ENCODE measurements at regions not wholly inside any gene's neighbourhood (a gene's known extent, or its start where the extent isn't known, plus 50 kb on each side); places are given as distances from the start of the nearest gene placed in this dataset.

GRCh38 chr4:159743971-159744370 is 641.1 kb downstream of the RAPGEF2 start:
- WGBS (ENCODE audit: missing lambda C conversion rate) = 8% methylated on average over 2 of the region's 2 CpGs
- no peaks in the 10 kb centered on the region for H3K4me1 ChIP-seq
- no peaks in the 10 kb centered on the region for H3K9me3 ChIP-seq
- ChIA-PET POLR2A (no interaction called here), CTCF (no interaction called here)
- DNase-seq (ENCODE audit: low read depth in 1 of 2, low spot score in 1 of 2) (no peak), ATAC-seq (no peak), FAIRE-seq (no peak)
- TF ChIP-seq TP53 (CRISPR knock-in tag; IDR thresholded peaks at IDR 0.05) (no peak), CHD2 (IDR thresholded peaks at IDR 0.05; ENCODE audit: low read length, partially characterized antibody) (no peak), HOXB5 (CRISPR knock-in tag; IDR thresholded peaks at IDR 0.05) (no peak), ESRRA (IDR thresholded peaks at IDR 0.05; ENCODE audit: borderline replicate concordance, low read length) (no peak)
- no peak overlapping the region for H3K4me3 ChIP-seq
- H3K27ac ChIP-seq = no peak overlapping the region
- no peak overlapping the region for H3K4me2 ChIP-seq

- TF ChIP-seq NFE2L2 (conservative IDR thresholded peaks at IDR 0.05; ENCODE audit: low read length) (no peak), ATOH8 (CRISPR knock-in tag; IDR thresholded peaks at IDR 0.05; ENCODE audit: low read depth) (no peak), TFCP2L1 (CRISPR knock-in tag; IDR thresholded peaks at IDR 0.05) (no peak), MAZ (IDR thresholded peaks at IDR 0.05; ENCODE audit: borderline replicate concordance, low read depth, low read length) (no peak), USF2 (IDR thresholded peaks at IDR 0.05) (no peak), RARB (CRISPR knock-in tag; IDR thresholded peaks at IDR 0.05) (no peak), FOSL2 (IDR thresholded peaks at IDR 0.05) (no peak), FOSL2 (CRISPR knock-in tag; IDR thresholded peaks at IDR 0.05) (no peak), RCOR1 (IDR thresholded peaks at IDR 0.05; ENCODE audit: low read depth, low read length) (no peak), CHD2 (IDR thresholded peaks at IDR 0.05; ENCODE audit: low read length, partially characterized antibody) (no peak), PHF8 (IDR thresholded peaks at IDR 0.05; ENCODE audit: borderline replicate concordance, low read depth) (no peak), ZC3H11A (IDR thresholded peaks at IDR 0.05) (no peak), MAFK (IDR thresholded peaks at IDR 0.05; ENCODE audit: partially characterized antibody) (no peak)
- no peak for ATAC-seq
- ChIA-PET POLR2A (no interaction called here), CTCF (interaction anchor here (0.8 kb wide), 1 partner anchor 262 kb away, joined by 3 read pairs; no protein-coding TSS in a partner anchor)
- Histone ChIP-seq H3K27ac (no peak overlapping the region), H3K9me3 (no peaks in the 10 kb centered on the region), H3K4me3 (no peak overlapping the region), H3K4me1 (no peaks in the 10 kb centered on the region), H3K4me2 (no peak overlapping the region)
- FAIRE-seq = no peak
- DNase-seq (ENCODE audit: low read depth in 1 of 2, low spot score in 1 of 2) = no peak
- WGBS (ENCODE audit: missing lambda C conversion rate) = 17% methylated on average over 3 of the region's 3 CpGs
These were observed 645.1 kb downstream of the RAPGEF2 start for GRCh38 chr4:159747983-159748382.

GRCh38 chr4:159748834-159749444 is 646.1 kb downstream of the RAPGEF2 start:
- no peak overlapping the region for H3K4me3 ChIP-seq
- no peak overlapping the region for H3K4me2 ChIP-seq
- H3K9me3 ChIP-seq = no peaks in the 10 kb centered on the region
- ATAC-seq (no peak), FAIRE-seq (no peak), DNase-seq (ENCODE audit: low read depth in 1 of 2, low spot score in 1 of 2) (no peak)
- no peaks in the 10 kb centered on the region for H3K4me1 ChIP-seq
- ChIA-PET POLR2A (no interaction called here), CTCF (no interaction called here)
- no peak for TF ChIP-seq ZSCAN20 (CRISPR knock-in tag; IDR thresholded peaks at IDR 0.05)
- TF ChIP-seq TP53 (CRISPR knock-in tag; IDR thresholded peaks at IDR 0.05) = no peak
- no peak for TF ChIP-seq FOSB (CRISPR knock-in tag; IDR thresholded peaks at IDR 0.05)
- TF ChIP-seq GATA3 (IDR thresholded peaks at IDR 0.05; ENCODE audit: borderline replicate concordance) = no peak
- no peak for TF ChIP-seq MAX (IDR thresholded peaks at IDR 0.05)
- H3K27ac ChIP-seq = no peak overlapping the region

- ChIA-PET CTCF (no interaction called here), POLR2A (no interaction called here)
- FAIRE-seq (no peak), ATAC-seq (no peak), DNase-seq (ENCODE audit: low read depth in 1 of 2, low spot score in 1 of 2) (no peak)
- Histone ChIP-seq H3K4me3 (no peak overlapping the region), H3K4me2 (no peak overlapping the region), H3K27ac (no peak overlapping the region), H3K9me3 (no peaks in the 10 kb centered on the region), H3K4me1 (no peaks in the 10 kb centered on the region)
- WGBS (ENCODE audit: missing lambda C conversion rate) = 0% methylated on average over 2 of the region's 2 CpGs
- TF ChIP-seq HEYL (CRISPR knock-in tag; IDR thresholded peaks at IDR 0.05) = no peak
- TF ChIP-seq ZC3H11A (IDR thresholded peaks at IDR 0.05) = no peak
- TF ChIP-seq SREBF2 (IDR thresholded peaks at IDR 0.05) = no peak
- no peak for TF ChIP-seq JUNB (IDR thresholded peaks at IDR 0.05)
- no peak for TF ChIP-seq MAZ (IDR thresholded peaks at IDR 0.05; ENCODE audit: borderline replicate concordance, low read depth, low read length)
- no peak for TF ChIP-seq NR3C1 (IDR thresholded peaks at IDR 0.05)
- TF ChIP-seq HOXB13 (CRISPR knock-in tag; IDR thresholded peaks at IDR 0.05; ENCODE audit: low read depth) = no peak
- TF ChIP-seq POLR2AphosphoS2 (conservative IDR thresholded peaks at IDR 0.05; ENCODE audit: low read length) = no peak
- no peak for TF ChIP-seq POLR2A (IDR thresholded peaks at IDR 0.05; ENCODE audit: low read length)
- no peak for TF ChIP-seq RCOR1 (IDR thresholded peaks at IDR 0.05; ENCODE audit: low read depth, low read length)
- TF ChIP-seq BHLHE40 (IDR thresholded peaks at IDR 0.05; ENCODE audit: low read depth, low read length) = no peak
- TF ChIP-seq RARB (CRISPR knock-in tag; IDR thresholded peaks at IDR 0.05) = no peak
- no peak for TF ChIP-seq NPAS2 (CRISPR knock-in tag; IDR thresholded peaks at IDR 0.05; ENCODE audit: borderline replicate concordance)
These were observed 654.6 kb downstream of the RAPGEF2 start for GRCh38 chr4:159757499-159757898.
